ENCODE measurements at regions not wholly inside any gene's neighbourhood (a gene's known extent, or its start where the extent isn't known, plus 50 kb on each side); places are given as distances from the start of the nearest gene placed in this dataset.

DNA sequence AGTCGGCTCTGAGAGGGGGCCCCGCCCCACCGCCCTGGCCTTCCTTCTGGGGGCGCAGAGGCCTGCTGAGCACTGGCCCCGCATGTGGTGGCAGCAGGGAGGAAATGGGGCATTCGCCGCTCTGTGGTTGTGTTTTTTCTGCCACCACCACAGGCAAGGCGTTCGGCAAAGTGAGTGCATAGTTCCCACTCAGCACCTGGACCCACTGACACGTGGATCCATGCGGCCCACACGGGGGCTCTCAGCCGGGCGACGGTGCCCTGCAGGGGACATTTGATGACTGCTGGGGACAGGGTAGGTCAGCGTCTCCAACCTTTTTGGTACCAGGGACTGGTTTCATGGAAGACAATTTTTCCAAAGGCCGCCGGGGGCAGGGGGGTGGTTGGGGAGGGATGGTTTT, 70.9 kb downstream of the ENGASE start:
- Histone ChIP-seq H3K9me2 (replicated peaks; ENCODE audit: insufficient read depth, low read length) (no peaks in the 10 kb centered on the region), H4K20me1 (ENCODE audit: low read depth, low read length) (no peaks in the 10 kb centered on the region), H3K9me3 (ENCODE audit: insufficient read depth, low read length) (no peaks in the 10 kb centered on the region), H3K27me3 (ENCODE audit: low read length) (no peaks in the 10 kb centered on the region), H3K4me2 (ENCODE audit: low read depth, low read length, poor library complexity, severe bottlenecking) (no peak overlapping the region), H3K4me3 (ENCODE audit: insufficient read depth, low read length, poor library complexity, severe bottlenecking) (no peak overlapping the region), H2AFZ (ENCODE audit: low read depth, low read length, severe bottlenecking) (no peak overlapping the region), H3K27ac (ENCODE audit: low read depth, low read length) (no peak overlapping the region), H3K36me3 (ENCODE audit: low read length) (no peaks in the 10 kb centered on the region), H3F3A (ENCODE audit: insufficient read depth) (no peaks in the 10 kb centered on the region), H3K79me2 (ENCODE audit: insufficient read depth, low read length) (no peaks in the 10 kb centered on the region), H3K9ac (ENCODE audit: low read length) (no peak overlapping the region)
- no peak for TF ChIP-seq EZH2phosphoT487 (conservative IDR thresholded peaks at IDR 0.05; ENCODE audit: low read length)
- TF ChIP-seq, protein P1, sequence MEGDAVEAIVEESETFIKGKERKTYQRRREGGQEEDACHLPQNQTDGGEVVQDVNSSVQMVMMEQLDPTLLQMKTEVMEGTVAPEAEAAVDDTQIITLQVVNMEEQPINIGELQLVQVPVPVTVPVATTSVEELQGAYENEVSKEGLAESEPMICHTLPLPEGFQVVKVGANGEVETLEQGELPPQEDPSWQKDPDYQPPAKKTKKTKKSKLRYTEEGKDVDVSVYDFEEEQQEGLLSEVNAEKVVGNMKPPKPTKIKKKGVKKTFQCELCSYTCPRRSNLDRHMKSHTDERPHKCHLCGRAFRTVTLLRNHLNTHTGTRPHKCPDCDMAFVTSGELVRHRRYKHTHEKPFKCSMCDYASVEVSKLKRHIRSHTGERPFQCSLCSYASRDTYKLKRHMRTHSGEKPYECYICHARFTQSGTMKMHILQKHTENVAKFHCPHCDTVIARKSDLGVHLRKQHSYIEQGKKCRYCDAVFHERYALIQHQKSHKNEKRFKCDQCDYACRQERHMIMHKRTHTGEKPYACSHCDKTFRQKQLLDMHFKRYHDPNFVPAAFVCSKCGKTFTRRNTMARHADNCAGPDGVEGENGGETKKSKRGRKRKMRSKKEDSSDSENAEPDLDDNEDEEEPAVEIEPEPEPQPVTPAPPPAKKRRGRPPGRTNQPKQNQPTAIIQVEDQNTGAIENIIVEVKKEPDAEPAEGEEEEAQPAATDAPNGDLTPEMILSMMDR (IDR thresholded peaks at IDR 0.05; ENCODE audit: insufficient read depth, low read length, poor library complexity, severe bottlenecking): no peak

DNA sequence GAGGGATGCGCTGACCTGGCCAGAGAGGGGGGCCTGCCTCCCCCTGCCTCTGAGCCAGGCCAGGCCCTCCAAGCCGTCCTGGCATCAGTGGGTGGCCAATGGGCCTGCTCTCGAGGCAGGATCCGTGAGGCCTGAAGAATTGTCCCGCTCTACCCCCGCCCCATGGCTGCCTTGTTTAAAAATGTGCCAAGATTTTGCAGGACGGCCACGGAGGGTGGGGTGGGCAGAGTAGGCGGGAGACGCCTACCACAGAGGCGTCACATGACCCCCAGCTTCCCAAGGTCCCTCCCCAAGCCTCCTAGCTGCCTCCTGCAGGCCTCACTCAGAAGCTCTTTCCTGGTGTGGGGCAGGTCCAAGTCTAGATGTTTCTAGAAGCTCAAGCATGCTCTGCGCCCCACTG, 69.5 kb downstream of the ENGASE start:
- Histone ChIP-seq H3K9ac (ENCODE audit: low read length) (no peak overlapping the region), H3F3A (ENCODE audit: insufficient read depth) (no peaks in the 10 kb centered on the region), H2AFZ (ENCODE audit: low read depth, low read length, severe bottlenecking) (no peak overlapping the region), H4K20me1 (ENCODE audit: low read depth, low read length) (no peaks in the 10 kb centered on the region), H3K4me3 (ENCODE audit: insufficient read depth, low read length, poor library complexity, severe bottlenecking) (no peak overlapping the region), H3K9me3 (ENCODE audit: insufficient read depth, low read length) (no peaks in the 10 kb centered on the region), H3K4me2 (ENCODE audit: low read depth, low read length, poor library complexity, severe bottlenecking) (no peak overlapping the region), H3K27ac (ENCODE audit: low read depth, low read length) (no peak overlapping the region), H3K9me2 (replicated peaks; ENCODE audit: insufficient read depth, low read length) (no peaks in the 10 kb centered on the region), H3K36me3 (ENCODE audit: low read length) (no peaks in the 10 kb centered on the region), H3K79me2 (ENCODE audit: insufficient read depth, low read length) (no peaks in the 10 kb centered on the region), H3K27me3 (ENCODE audit: low read length) (no peaks in the 10 kb centered on the region)
- no peak for TF ChIP-seq EZH2phosphoT487 (conservative IDR thresholded peaks at IDR 0.05; ENCODE audit: low read length)
- TF ChIP-seq, protein P1 (IDR thresholded peaks at IDR 0.05; ENCODE audit: insufficient read depth, low read length, poor library complexity, severe bottlenecking): no peak

DNA sequence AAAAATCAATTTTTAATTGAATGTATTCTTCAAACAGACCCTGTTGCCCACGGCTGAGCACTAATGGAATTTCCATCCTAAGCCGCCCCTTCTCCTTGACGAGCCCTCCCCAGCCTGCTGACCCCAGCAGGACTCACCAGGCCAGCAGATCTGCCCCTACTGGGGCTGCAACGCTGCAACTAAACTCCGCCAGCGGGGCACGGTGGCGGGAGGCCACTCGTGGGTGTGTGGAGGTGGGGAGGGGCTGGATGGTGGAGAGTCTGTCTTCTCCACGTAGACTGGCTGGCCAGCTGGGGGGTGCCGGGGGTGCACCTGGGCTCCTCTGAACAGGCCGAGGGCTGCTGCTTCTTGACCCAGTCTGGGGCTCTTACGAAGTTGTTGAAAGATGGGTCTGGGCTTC, 67.8 kb downstream of the ENGASE start:
- Histone ChIP-seq H3K4me2 (ENCODE audit: low read depth, low read length, poor library complexity, severe bottlenecking) (no peak overlapping the region), H3K27me3 (ENCODE audit: low read length) (no peaks in the 10 kb centered on the region), H4K20me1 (ENCODE audit: low read depth, low read length) (no peaks in the 10 kb centered on the region), H3F3A (ENCODE audit: insufficient read depth) (no peaks in the 10 kb centered on the region), H2AFZ (ENCODE audit: low read depth, low read length, severe bottlenecking) (no peak overlapping the region), H3K9me3 (ENCODE audit: insufficient read depth, low read length) (no peaks in the 10 kb centered on the region), H3K27ac (ENCODE audit: low read depth, low read length) (no peak overlapping the region), H3K9ac (ENCODE audit: low read length) (no peak overlapping the region), H3K36me3 (ENCODE audit: low read length) (no peaks in the 10 kb centered on the region), H3K9me2 (replicated peaks; ENCODE audit: insufficient read depth, low read length) (no peaks in the 10 kb centered on the region), H3K4me3 (ENCODE audit: insufficient read depth, low read length, poor library complexity, severe bottlenecking) (no peak overlapping the region), H3K79me2 (ENCODE audit: insufficient read depth, low read length) (no peaks in the 10 kb centered on the region)
- TF ChIP-seq, protein P1 (IDR thresholded peaks at IDR 0.05; ENCODE audit: insufficient read depth, low read length, poor library complexity, severe bottlenecking): no peak
- no peak for TF ChIP-seq EZH2phosphoT487 (conservative IDR thresholded peaks at IDR 0.05; ENCODE audit: low read length)

Measured in SU-DHL-6 (cell line).